Hepatocyte (in vitro differentiated cells): ENCODE measurements at regions not wholly inside any gene's neighbourhood (a gene's known extent, or its start where the extent isn't known, plus 50 kb on each side); places are given as distances from the start of the nearest gene placed in this dataset.

ENCODE experiments used
- DNase-seq: peaks from one replicate; pipeline ENCODE4 v3.0.0-alpha.2; 2016; ENCODE audit warnings: low spot score
- H2AFZ ChIP-seq: fragments of 200-600 bp; sonication (generic); 2 replicates; pipeline ENCODE4 v1.6.0; 2016; ENCODE audit warnings: antibody characterized with exemption, mild to moderate bottlenecking
- H3K27ac ChIP-seq: fragments of 200-600 bp; sonication (generic); 2 replicates; pipeline ENCODE4 v1.5.1; 2016; ENCODE audit warnings: mild to moderate bottlenecking
- H3K27me3 ChIP-seq: fragments of 200-600 bp; sonication (generic); 2 replicates; pipeline ENCODE4 v1.6.1; 2016
- H3K36me3 ChIP-seq: fragments of 200-600 bp; sonication (generic); replicated peaks from 2 replicates; pipeline ENCODE4 v1.5.1; 2016; ENCODE audit warnings: low read depth; ENCODE audit not compliant: insufficient read depth
- H3K4me1 ChIP-seq: fragments of 200-600 bp; sonication (generic); 2 replicates; pipeline ENCODE4 v1.5.1; 2016; ENCODE audit warnings: mild to moderate bottlenecking, moderate library complexity; ENCODE audit not compliant: insufficient read depth
- H3K4me2 ChIP-seq: fragments of 200-600 bp; sonication (generic); 2 replicates; pipeline ENCODE4 v1.6.0; 2016
- H3K4me3 ChIP-seq: fragments of 200-600 bp; sonication (generic); 2 replicates; pipeline ENCODE4 v1.5.1; 2016; ENCODE audit warnings: mild to moderate bottlenecking
- H3K79me2 ChIP-seq: fragments of 200-600 bp; sonication (generic); 2 replicates; pipeline ENCODE4 v1.6.0; 2017; ENCODE audit warnings: mild to moderate bottlenecking
- H3K9me2 ChIP-seq: fragments of 200-600 bp; sonication (generic); replicated peaks from 2 replicates; pipeline ENCODE4 v1.6.0; 2017; ENCODE audit warnings: mild to moderate bottlenecking; ENCODE audit not compliant: insufficient read depth
- H3K9me3 ChIP-seq: fragments of 200-600 bp; sonication (generic); 2 replicates; pipeline ENCODE4 v1.5.1; 2016; ENCODE audit warnings: low read depth, mild to moderate bottlenecking
- H4K20me1 ChIP-seq: fragments of 200-600 bp; sonication (generic); 2 replicates; pipeline ENCODE4 v1.6.0; 2016; ENCODE audit warnings: mild to moderate bottlenecking; ENCODE audit not compliant: insufficient read depth, poor library complexity, severe bottlenecking
- EZH2 ChIP-seq: fragments of 200-600 bp; sonication (generic); IDR thresholded peaks from 2 replicates; pipeline ENCODE4 v1.6.1; 2016; ENCODE audit warnings: antibody characterized with exemption, mild to moderate bottlenecking, borderline replicate concordance
- EZH2phosphoT487 ChIP-seq: fragments of 200-600 bp; sonication (generic); IDR thresholded peaks from one replicate; pipeline ENCODE4 v1.6.1; 2018; ENCODE audit warnings: antibody characterized with exemption, mild to moderate bottlenecking, low read depth, moderate library complexity; ENCODE audit not compliant: unreplicated experiment, severe bottlenecking
- WGBS: methylation state at CpG from one replicate; pipeline ENCODE4 v1.1.6; 2016; ENCODE audit warnings: low lambda C conversion rate; ENCODE audit errors: missing lambda C conversion rate; 5-methylcytosine and 5-hydroxymethylcytosine counted together
- TF ChIP-seq, protein P1 (sequence below): fragments of 200-600 bp; sonication (generic); IDR thresholded peaks from 2 replicates; pipeline ENCODE4 v1.5.1; 2016; ENCODE audit warnings: antibody characterized with exemption, mild to moderate bottlenecking; ENCODE audit not compliant: poor library complexity

DNA sequence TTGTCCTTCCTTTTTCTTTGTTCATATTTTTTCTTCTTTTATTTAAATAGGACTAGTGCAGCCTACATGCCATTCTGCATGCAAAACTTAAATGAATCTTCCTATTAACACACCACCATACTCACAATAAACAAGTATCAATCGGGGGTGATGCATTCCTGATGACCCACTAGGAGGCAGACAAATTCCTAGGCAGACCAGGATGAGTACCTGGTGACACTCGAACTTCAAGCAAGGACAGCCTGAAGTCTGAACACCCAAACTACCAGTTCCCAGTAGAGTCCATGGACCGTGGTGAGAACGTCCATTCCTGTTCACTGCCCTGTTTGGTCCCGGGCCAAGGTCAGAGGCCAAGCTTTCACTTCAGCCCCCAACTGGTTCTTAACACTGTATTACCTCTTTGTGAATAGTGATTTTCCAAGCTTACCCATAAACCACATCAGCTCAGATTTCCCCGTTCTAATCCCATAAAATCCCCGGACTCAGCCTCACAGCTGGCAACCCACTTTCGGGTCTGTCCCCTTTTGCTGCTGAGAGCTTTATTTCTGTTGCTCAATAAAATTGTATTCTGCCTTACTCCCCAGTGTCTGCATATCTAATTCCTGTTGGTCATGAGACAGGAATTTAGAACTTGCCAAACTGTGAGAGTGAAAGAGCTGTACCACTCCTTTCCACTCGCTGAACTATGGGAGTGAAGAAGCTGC is 1286.6 kb downstream of the FSTL5 start:
- TF ChIP-seq, protein P1, sequence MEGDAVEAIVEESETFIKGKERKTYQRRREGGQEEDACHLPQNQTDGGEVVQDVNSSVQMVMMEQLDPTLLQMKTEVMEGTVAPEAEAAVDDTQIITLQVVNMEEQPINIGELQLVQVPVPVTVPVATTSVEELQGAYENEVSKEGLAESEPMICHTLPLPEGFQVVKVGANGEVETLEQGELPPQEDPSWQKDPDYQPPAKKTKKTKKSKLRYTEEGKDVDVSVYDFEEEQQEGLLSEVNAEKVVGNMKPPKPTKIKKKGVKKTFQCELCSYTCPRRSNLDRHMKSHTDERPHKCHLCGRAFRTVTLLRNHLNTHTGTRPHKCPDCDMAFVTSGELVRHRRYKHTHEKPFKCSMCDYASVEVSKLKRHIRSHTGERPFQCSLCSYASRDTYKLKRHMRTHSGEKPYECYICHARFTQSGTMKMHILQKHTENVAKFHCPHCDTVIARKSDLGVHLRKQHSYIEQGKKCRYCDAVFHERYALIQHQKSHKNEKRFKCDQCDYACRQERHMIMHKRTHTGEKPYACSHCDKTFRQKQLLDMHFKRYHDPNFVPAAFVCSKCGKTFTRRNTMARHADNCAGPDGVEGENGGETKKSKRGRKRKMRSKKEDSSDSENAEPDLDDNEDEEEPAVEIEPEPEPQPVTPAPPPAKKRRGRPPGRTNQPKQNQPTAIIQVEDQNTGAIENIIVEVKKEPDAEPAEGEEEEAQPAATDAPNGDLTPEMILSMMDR = no peak
- TF ChIP-seq EZH2 (no peak), EZH2phosphoT487 (no peak)

DNA sequence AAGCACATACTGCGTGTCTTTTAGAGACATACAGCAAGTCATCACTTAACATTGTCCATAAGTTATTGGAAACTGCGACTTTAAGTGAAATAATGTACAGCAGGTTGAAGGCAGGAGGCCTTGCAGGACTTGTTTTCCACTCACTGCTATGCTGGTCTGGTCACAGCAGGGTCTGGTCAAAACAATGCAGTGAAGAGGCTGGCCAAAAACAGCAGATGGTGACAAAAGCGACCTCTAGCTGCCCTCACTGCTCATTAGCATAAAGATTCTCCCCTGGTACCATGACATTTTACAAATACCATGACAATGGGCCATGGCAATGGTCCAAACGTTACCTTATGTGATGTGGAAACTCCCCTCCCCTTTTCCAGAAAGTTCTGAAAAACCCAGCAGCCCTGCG is 1283.6 kb downstream of the FSTL5 start:
- H3K9me2 ChIP-seq = no peaks in the 10 kb centered on the region
- H4K20me1 ChIP-seq = no peaks in the 10 kb centered on the region
- H3K36me3 ChIP-seq = no peaks in the 10 kb centered on the region
- DNase-seq = no peak
- no peaks in the 10 kb centered on the region for H3K79me2 ChIP-seq
- H3K9me3 ChIP-seq = no peaks in the 10 kb centered on the region
- 86% methylated on average over 5 of the region's 5 CpGs for WGBS
- H3K4me2 ChIP-seq = no peak overlapping the region
- TF ChIP-seq EZH2 = no peak
- TF ChIP-seq, protein P1 = no peak
- no peaks in the 10 kb centered on the region for H3K4me1 ChIP-seq
- H2AFZ ChIP-seq = no peak overlapping the region
- H3K27ac ChIP-seq = no peak overlapping the region
- no peak overlapping the region for H3K4me3 ChIP-seq
- no peaks in the 10 kb centered on the region for H3K27me3 ChIP-seq

More for the DNA sequence above, 1286.6 kb downstream of the FSTL5 start:
- Histone ChIP-seq H3K4me3 (no peak overlapping the region), H3K27me3 (no peaks in the 10 kb centered on the region), H3K36me3 (no peaks in the 10 kb centered on the region), H3K79me2 (no peaks in the 10 kb centered on the region), H2AFZ (no peak overlapping the region), H4K20me1 (no peaks in the 10 kb centered on the region), H3K9me2 (no peaks in the 10 kb centered on the region), H3K9me3 (no peaks in the 10 kb centered on the region), H3K4me1 (no peaks in the 10 kb centered on the region), H3K4me2 (no peak overlapping the region), H3K27ac (no peak overlapping the region)
- 74% methylated on average over 9 of the region's 9 CpGs for WGBS
- no peak for DNase-seq

DNA sequence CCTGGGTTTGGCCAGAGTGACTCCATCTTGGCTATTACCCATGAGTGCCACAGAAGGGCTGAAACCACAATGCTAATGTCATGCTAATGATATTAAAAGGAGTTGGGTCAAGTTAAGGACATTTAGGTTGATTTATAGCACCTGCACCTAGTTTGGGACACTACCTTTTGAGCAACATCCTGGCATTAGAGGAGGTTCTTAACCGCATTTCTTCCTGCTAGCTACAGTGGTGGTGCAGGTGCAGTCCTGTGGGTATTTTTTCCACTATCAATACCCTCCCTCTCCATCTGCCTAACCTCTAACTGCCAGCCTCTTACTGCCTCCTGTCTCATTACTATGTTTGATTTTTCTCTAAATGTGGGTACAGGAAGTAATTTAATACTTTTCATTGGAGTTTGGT is 1276.1 kb downstream of the FSTL5 start:
- H3K4me2 ChIP-seq = no peak overlapping the region
- H3K27me3 ChIP-seq = no peaks in the 10 kb centered on the region
- H4K20me1 ChIP-seq = no peaks in the 10 kb centered on the region
- WGBS = 96% methylated on average over 1 of the region's 1 CpG
- TF ChIP-seq, protein P1 = no peak
- no peak for TF ChIP-seq EZH2
- TF ChIP-seq EZH2phosphoT487 = no peak
- H3K79me2 ChIP-seq = no peaks in the 10 kb centered on the region
- H3K36me3 ChIP-seq = no peaks in the 10 kb centered on the region
- no peak overlapping the region for H2AFZ ChIP-seq
- no peak for DNase-seq
- H3K27ac ChIP-seq = no peak overlapping the region
- H3K4me3 ChIP-seq = no peak overlapping the region
- H3K9me2 ChIP-seq = no peaks in the 10 kb centered on the region
- H3K4me1 ChIP-seq = no peaks in the 10 kb centered on the region
- no peaks in the 10 kb centered on the region for H3K9me3 ChIP-seq
